HEK293 (cell line): ENCODE measurements at regions not wholly inside any gene's neighbourhood (a gene's known extent, or its start where the extent isn't known, plus 50 kb on each side); places are given as distances from the start of the nearest gene placed in this dataset.
"Not testable (repeated sequence)": the region's sequence is repeated elsewhere in the genome, so short reads cannot be mapped to it uniquely, and the experiment has no call there.

ENCODE experiments used
- CTCF ChIA-PET: fragments of 350-600 bp; formaldehyde crosslinking; extraction: SDS; loops from one replicate; lab custom pipeline; 2021; ENCODE audit warnings: antibody characterized with exemption; lab: Yijun Ruan, JAX
- POLR2A ChIA-PET: fragments of 300-600 bp; formaldehyde crosslinking; extraction: SDS; loops from one replicate; lab custom pipeline; 2020; ENCODE audit warnings: antibody characterized with exemption, inconsistent platforms; lab: Yijun Ruan, JAX
- H3K27ac ChIP-seq: fragments of 200-500 bp; sonication (Bioruptor generic); 2 replicates; pipeline ENCODE4 v1.5.1; 2014; ENCODE audit warnings: low read depth, low read length, control low read depth, inconsistent platforms; ENCODE audit errors: extremely low read depth
- H3K36me3 ChIP-seq, 2 experiments: fragments of 200-500 bp in 1 of 2; sonication (Bioruptor generic) in 1 of 2; 1 replicate in 1 of 2; 2 replicates in 1 of 2; pipeline ENCODE4 v1.5.1; 2014 to 2017; ENCODE audit warnings: inconsistent platforms in 2 of 2, low read length in 2 of 2; ENCODE audit not compliant: control insufficient read depth in 2 of 2, insufficient read depth in 1 of 2
- H3K4me1 ChIP-seq: fragments of 200-500 bp; sonication (Bioruptor generic); 2 replicates; pipeline ENCODE4 v1.5.1; 2014; ENCODE audit warnings: mild to moderate bottlenecking, low read length, inconsistent platforms; ENCODE audit not compliant: control insufficient read depth, insufficient read depth
- H3K4me3 ChIP-seq: 2 replicates; pipeline ENCODE4 v1.5.1; 2011; ENCODE audit warnings: low read depth, mild to moderate bottlenecking, control low read depth, low read length, moderate library complexity
- H3K9me3 ChIP-seq: fragments of 200-500 bp; sonication (Bioruptor generic); 2 replicates; pipeline ENCODE4 v1.5.1; 2014; ENCODE audit warnings: low read depth, low read length, inconsistent platforms; ENCODE audit not compliant: control insufficient read depth, insufficient read depth
- BCL11B ChIP-seq: fragments of 450-650 bp; formaldehyde crosslinking; IDR thresholded peaks from 2 replicates; pipeline ENCODE4 v1.5.1; 2016; ENCODE audit warnings: low read depth, missing biosample characterization, missing genetic modification characterization
- HOXD13 ChIP-seq: sonication (generic); formaldehyde crosslinking; IDR thresholded peaks from 2 replicates; pipeline ENCODE4 v1.8.0; 2022; ENCODE audit warnings: missing genetic modification reagents, borderline replicate concordance
- PRDM10 ChIP-seq: fragments of 450-650 bp; formaldehyde crosslinking; IDR thresholded peaks from 2 replicates; pipeline ENCODE4 v1.5.1; 2016; ENCODE audit warnings: missing biosample characterization, missing genetic modification characterization
- YY2 ChIP-seq: fragments of 450-650 bp; formaldehyde crosslinking; IDR thresholded peaks from 2 replicates; pipeline ENCODE4 v1.5.1; 2016; ENCODE audit warnings: missing biosample characterization, missing genetic modification characterization
- ZNF155 ChIP-seq: fragments of 450-650 bp; formaldehyde crosslinking; IDR thresholded peaks from 2 replicates; pipeline ENCODE4 v1.5.1; 2016; ENCODE audit warnings: missing biosample characterization, missing genetic modification characterization
- ZNF18 ChIP-seq: fragments of 450-650 bp; formaldehyde crosslinking; IDR thresholded peaks from 2 replicates; pipeline ENCODE4 v1.5.1; 2016; ENCODE audit warnings: missing biosample characterization, missing genetic modification characterization
- ZNF404 ChIP-seq: fragments of 450-650 bp; formaldehyde crosslinking; IDR thresholded peaks from 2 replicates; pipeline ENCODE4 v1.5.1; 2017; ENCODE audit warnings: missing biosample characterization, missing genetic modification characterization
- ZNF473 ChIP-seq: fragments of 450-650 bp; formaldehyde crosslinking; IDR thresholded peaks from 2 replicates; pipeline ENCODE4 v1.5.1; 2017; ENCODE audit warnings: missing biosample characterization, missing genetic modification characterization
- ZNF513 ChIP-seq: fragments of 450-650 bp; IDR thresholded peaks from 2 replicates; pipeline ENCODE4 v1.5.1; 2018; ENCODE audit warnings: missing biosample characterization, missing genetic modification characterization
- ZNF600 ChIP-seq: fragments of 450-650 bp; formaldehyde crosslinking; IDR thresholded peaks from 2 replicates; pipeline ENCODE4 v1.5.1; 2016; ENCODE audit warnings: missing biosample characterization, missing genetic modification characterization
- ZNF785 ChIP-seq: fragments of 450-650 bp; formaldehyde crosslinking; IDR thresholded peaks from 2 replicates; pipeline ENCODE4 v1.5.1; 2016; ENCODE audit warnings: missing biosample characterization, missing genetic modification characterization

GRCh38 chr1:200258447-200259375 lies 151.1 kb downstream of the ZNF281 start:
- TF ChIP-seq ZNF473 (tag by site-specific recombination) (no peak), ZNF404 (tag by site-specific recombination) (no peak), ZNF513 (tag by site-specific recombination) (peak; percentile 87), HOXD13 (CRISPR knock-in tag) (no peak), ZNF600 (peak; percentile 81), BCL11B (tag by site-specific recombination) (no peak)
- POLR2A ChIA-PET, result no interaction called here
- H3K27ac ChIP-seq, result no peak overlapping the region
- no peaks in the 10 kb centered on the region for H3K4me1 ChIP-seq
- no peaks in the 10 kb centered on the region for H3K9me3 ChIP-seq
- CTCF ChIA-PET, result interaction anchor here (0.6 to 1.9 kb wide), 8 partner anchors 16 to 430 kb away, joined by 3 to 8 read pairs (median 3); no protein-coding TSS in a partner anchor
- H3K36me3 ChIP-seq, result no peaks in the 10 kb centered on the region
- no peak overlapping the region for H3K4me3 ChIP-seq

- no peaks in the 10 kb centered on the region for H3K9me3 ChIP-seq
- H3K27ac ChIP-seq, result no peak overlapping the region
- no peak for TF ChIP-seq PRDM10
- no peak for TF ChIP-seq ZNF18 (tag by site-specific recombination)
- no peak for TF ChIP-seq YY2 (tag by site-specific recombination)
- no peak for TF ChIP-seq ZNF785
- TF ChIP-seq ZNF155 (tag by site-specific recombination), result no peak
- ChIA-PET POLR2A (no interaction called here), CTCF (interaction anchor here (0.6 to 1.9 kb wide), 3 partner anchors 19 to 585 kb away, joined by 3 to 8 read pairs (median 3); no protein-coding TSS in a partner anchor)
- H3K4me3 ChIP-seq, result no peak overlapping the region
- H3K36me3 ChIP-seq, result no peaks in the 10 kb centered on the region
- H3K4me1 ChIP-seq, result no peaks in the 10 kb centered on the region
Observed at GRCh38 chr1:200257235-200257634, 152.6 kb downstream of the ZNF281 start.

GRCh38 chr1:200254602-200255001 lies 155.2 kb downstream of the ZNF281 start:
- H3K36me3 ChIP-seq, H3K4me3 ChIP-seq, H3K4me1 ChIP-seq, H3K9me3 ChIP-seq, POLR2A ChIA-PET, H3K27ac ChIP-seq: not testable (repeated sequence)
- CTCF ChIA-PET, result interaction anchor here (0.7 to 1.2 kb wide), 4 partner anchors 9 to 483 kb away, joined by 3 to 5 read pairs (median 3); no protein-coding TSS in a partner anchor
- TF ChIP-seq ZNF18 (tag by site-specific recombination), result 0 out of 2 replicates have a peak, but pooled peaks have one; percentile 38
